ENCODE measurements at regions not wholly inside any gene's neighbourhood (a gene's known extent, or its start where the extent isn't known, plus 50 kb on each side); places are given as distances from the start of the nearest gene placed in this dataset.

- no peak for DNase-seq (ENCODE audit: low read depth in 2 of 2)
Observed at GRCh38 chr6:40268166-40268565, 319.0 kb downstream of the LRFN2 start.

GRCh38 chr6:40265615-40266014 is 321.5 kb downstream of the LRFN2 start:
- DNase-seq (ENCODE audit: low read depth in 2 of 2) = no peak

- no peak for DNase-seq (ENCODE audit: low read depth in 2 of 2)
Observed at GRCh38 chr6:40263970-40264369, 323.2 kb downstream of the LRFN2 start.

- DNase-seq (ENCODE audit: low read depth in 2 of 2) = no peak
Observed at GRCh38 chr6:40262363-40262762, 324.8 kb downstream of the LRFN2 start.

- no peak for DNase-seq (ENCODE audit: low read depth in 2 of 2)
Observed at GRCh38 chr6:40258531-40258930, 324.3 kb upstream of the MOCS1 start.

GRCh38 chr6:40256831-40257230 is 322.6 kb upstream of the MOCS1 start:
- DNase-seq (ENCODE audit: low read depth in 2 of 2) = no peak

GRCh38 chr6:40256224-40256623 is 322.0 kb upstream of the MOCS1 start:
- DNase-seq (ENCODE audit: low read depth in 2 of 2) = no peak

- no peak for DNase-seq (ENCODE audit: low read depth in 2 of 2)
Observed at GRCh38 chr6:40253420-40253819, 319.2 kb upstream of the MOCS1 start.

- DNase-seq (ENCODE audit: low read depth in 2 of 2) = no peak
Observed at GRCh38 chr6:40252531-40253258, 318.4 kb upstream of the MOCS1 start.

- DNase-seq (ENCODE audit: low read depth in 2 of 2) = no peak
Observed at GRCh38 chr6:40251637-40252300, 317.5 kb upstream of the MOCS1 start.

- DNase-seq (ENCODE audit: low read depth in 2 of 2) = no peak
Observed at GRCh38 chr6:40249935-40250334, 315.7 kb upstream of the MOCS1 start.

GRCh38 chr6:40247516-40248115 is 313.4 kb upstream of the MOCS1 start:
- no peak for DNase-seq (ENCODE audit: low read depth in 2 of 2)

GRCh38 chr6:40244699-40245098 is 310.4 kb upstream of the MOCS1 start:
- DNase-seq (ENCODE audit: low read depth in 2 of 2) = no peak

GRCh38 chr6:40232698-40233097 is 298.4 kb upstream of the MOCS1 start:
- DNase-seq (ENCODE audit: low read depth in 2 of 2) = no peak

GRCh38 chr6:40227735-40228134 is 293.5 kb upstream of the MOCS1 start:
- no peak for DNase-seq (ENCODE audit: low read depth in 2 of 2)

- DNase-seq (ENCODE audit: low read depth in 2 of 2) = no peak
Observed at GRCh38 chr6:40222354-40222753, 288.1 kb upstream of the MOCS1 start.

- no peak for DNase-seq (ENCODE audit: low read depth in 2 of 2)
Observed at GRCh38 chr6:40219799-40220198, 285.5 kb upstream of the MOCS1 start.

GRCh38 chr6:40210628-40211056 is 276.4 kb upstream of the MOCS1 start:
- DNase-seq (ENCODE audit: low read depth in 2 of 2) = no peak

GRCh38 chr6:40205801-40206200 is 271.5 kb upstream of the MOCS1 start:
- DNase-seq (ENCODE audit: low read depth in 2 of 2) = no peak

GRCh38 chr6:40205004-40205403 is 270.7 kb upstream of the MOCS1 start:
- no peak for DNase-seq (ENCODE audit: low read depth in 2 of 2)

- no peak for DNase-seq (ENCODE audit: low read depth in 2 of 2)
Observed at GRCh38 chr6:40197371-40197770, 263.1 kb upstream of the MOCS1 start.

GRCh38 chr6:40196135-40196518 is 261.9 kb upstream of the MOCS1 start:
- no peak for DNase-seq (ENCODE audit: low read depth in 2 of 2)

Measured in stimulated activated CD8-positive, alpha-beta memory T cell treated with anti-CD3 and anti-CD28 coated beads, Interleukin-2, amount 100 ng/mL, for 48 hours (primary cell).